ENCODE measurements at regions not wholly inside any gene's neighbourhood (a gene's known extent, or its start where the extent isn't known, plus 50 kb on each side); places are given as distances from the start of the nearest gene placed in this dataset.

- TF ChIP-seq CTCF (IDR thresholded peaks at IDR 0.05) (no peak), POLR2A (IDR thresholded peaks at IDR 0.05; ENCODE audit: low read length) (no peak), FOSB (CRISPR knock-in tag; IDR thresholded peaks at IDR 0.05) (no peak), CBX8 (IDR thresholded peaks at IDR 0.05) (no peak), USF2 (IDR thresholded peaks at IDR 0.05) (no peak), JUN (IDR thresholded peaks at IDR 0.05) (no peak), KDM5A (IDR thresholded peaks at IDR 0.05) (no peak)
Measured at GRCh38 chr2:95738301-95738700, 146.5 kb downstream of the TRIM43 start.
